HCEC 1CT (cell line): ENCODE measurements at regions not wholly inside any gene's neighbourhood (a gene's known extent, or its start where the extent isn't known, plus 50 kb on each side); places are given as distances from the start of the nearest gene placed in this dataset.

Source experiments
- DNase-seq: peaks from one replicate; pipeline ENCODE4 v3.0.0-alpha.2; 2017

GRCh38 chr2:216553482-216554240 lies 55.0 kb downstream of the RPL37A start:
- no peak for DNase-seq

DNA sequence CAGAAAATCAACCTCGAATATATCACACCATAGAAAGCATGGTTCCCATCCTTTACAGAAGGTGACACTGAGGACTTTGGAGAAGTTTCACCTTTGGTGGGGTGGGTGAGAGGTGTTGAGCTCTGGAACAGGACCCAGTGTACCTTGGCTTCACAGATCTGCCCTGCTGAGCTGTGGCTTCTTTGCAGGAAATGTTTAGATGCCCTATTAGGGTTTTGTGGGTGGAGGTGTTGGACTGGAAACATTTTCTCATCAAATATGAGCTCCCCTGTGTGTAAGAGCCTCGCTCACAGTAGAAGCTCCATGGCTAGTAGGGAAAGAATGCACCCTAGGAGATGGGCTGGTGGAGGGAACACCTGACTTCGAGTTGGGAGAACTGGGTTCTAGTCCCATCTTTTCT lies 55.6 kb downstream of the RPL37A start:
- no peak for DNase-seq

- DNase-seq: no peak
Observed at GRCh38 chr2:216554755-216555154, 56.1 kb downstream of the RPL37A start.

DNA sequence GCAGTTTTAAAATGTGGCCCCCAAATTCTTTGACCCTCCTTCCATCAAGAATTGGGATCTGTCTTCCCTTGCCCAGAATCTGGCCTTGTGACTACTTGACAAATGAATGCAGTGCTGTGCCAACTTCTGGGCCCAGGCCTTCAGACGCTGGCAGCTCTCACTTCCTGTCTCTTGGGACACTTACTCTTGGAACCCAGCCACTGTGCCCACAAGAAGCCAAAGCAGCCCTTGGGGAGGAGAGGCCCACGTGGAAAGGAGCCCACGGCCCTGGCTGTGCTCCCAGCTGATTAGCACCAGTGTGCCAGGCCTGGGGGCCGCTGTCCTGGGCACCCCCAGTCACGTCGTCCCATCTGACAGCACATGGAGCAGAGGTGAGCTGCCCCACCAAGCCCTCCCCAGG lies 56.6 kb downstream of the RPL37A start:
- DNase-seq: no peak

- DNase-seq: no peak
Observed at GRCh38 chr2:216556202-216556601, 57.6 kb downstream of the RPL37A start.

- no peak for DNase-seq
Observed at GRCh38 chr2:216557413-216557812, 58.8 kb downstream of the RPL37A start.

DNA sequence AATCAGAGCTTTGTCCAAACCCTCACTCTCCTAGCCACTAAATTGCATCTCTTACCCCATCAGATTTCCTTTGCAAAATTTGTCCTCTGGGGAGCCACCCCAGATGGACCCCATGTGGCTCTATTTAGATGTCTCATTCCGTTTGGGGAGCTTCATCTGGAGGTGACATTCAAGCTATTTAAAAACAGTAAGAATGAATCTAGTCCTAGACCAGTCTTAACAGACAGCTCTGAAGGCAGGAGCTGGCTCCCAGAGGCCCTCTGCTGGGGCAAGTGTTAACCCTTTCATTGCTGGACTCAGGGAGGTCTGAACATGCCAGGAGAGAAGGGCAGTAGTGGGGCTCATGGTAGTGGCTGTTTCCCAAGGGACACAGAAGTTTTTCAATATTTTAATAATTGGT lies 59.2 kb downstream of the RPL37A start:
- DNase-seq: no peak

- no peak for DNase-seq
Observed at GRCh38 chr2:216559625-216560156, 61.0 kb downstream of the RPL37A start.

DNA sequence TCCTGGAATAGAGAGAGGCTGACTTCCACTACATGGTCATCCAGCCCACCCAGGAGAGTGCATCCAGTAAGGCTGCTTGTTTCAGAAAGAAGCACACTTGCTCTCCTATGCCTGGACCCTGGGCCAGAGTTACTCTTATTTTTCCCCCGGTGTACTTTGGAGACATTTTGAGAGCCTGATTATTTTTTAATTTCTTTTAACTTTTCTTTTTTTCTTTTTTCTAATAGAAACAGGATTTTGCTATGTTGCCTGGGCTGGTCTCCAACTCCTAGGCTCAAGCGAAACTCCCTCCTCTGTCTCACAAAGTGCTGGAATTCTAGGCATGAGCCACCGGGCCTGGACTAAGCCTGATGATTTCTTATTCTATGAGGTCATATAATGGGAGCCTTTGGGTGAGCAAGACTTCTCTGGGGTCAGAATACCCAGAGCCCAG lies 62.2 kb downstream of the RPL37A start:
- no peak for DNase-seq

DNA sequence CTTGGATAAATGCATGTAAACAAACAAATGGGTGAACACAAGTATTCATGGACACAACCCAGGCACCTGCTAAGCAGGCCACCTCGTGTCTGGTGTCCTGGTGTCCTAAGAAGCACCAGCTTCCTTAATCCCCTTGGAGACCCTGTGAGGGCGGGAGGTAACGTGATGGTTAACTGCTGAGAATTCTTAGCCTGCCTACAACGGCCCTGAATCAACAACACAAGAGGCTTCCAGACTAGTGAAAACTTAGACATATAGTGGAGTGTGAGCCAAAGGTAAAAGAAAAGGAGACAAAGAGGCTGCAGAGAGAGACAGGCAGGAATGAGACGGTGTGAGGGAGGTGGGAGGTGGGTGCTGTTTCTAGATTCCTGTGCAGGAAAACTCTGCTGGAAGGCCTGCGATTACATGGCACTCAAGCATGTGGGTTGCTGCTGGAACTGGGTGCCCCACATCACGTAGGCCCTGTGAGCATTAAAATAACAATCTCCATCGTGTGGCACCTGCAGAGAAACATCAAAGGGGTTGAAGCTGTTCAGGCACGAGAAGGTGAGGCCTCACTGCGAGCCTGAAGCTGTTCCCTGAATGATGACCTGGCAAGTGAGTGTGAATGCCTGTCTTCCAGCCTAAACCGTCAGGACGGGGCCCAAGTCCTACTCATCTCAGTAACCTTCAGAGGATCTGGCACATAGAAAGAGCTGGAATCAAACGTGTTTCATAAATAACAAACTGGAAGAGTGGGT lies 64.2 kb downstream of the RPL37A start:
- DNase-seq: no peak

DNA sequence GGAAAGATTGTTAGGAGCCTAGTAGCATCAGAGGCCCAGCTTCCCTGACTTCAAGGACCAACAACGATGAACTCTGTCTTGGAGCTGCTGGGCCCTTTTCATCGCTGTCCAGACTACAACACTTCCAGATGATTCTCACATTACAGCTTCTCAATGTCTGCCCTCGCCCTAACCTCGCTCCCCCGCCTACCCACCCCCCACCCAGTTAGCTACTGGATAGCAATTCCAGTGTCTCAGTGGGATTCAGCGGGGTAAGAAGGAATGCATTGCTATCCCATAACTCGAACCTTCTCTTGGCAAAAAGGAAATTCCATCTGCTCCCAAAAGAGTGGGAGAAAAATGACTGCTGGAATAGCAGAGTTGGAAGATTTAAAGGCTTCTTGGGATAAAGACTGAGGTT lies 65.0 kb downstream of the RPL37A start:
- DNase-seq: no peak

DNA sequence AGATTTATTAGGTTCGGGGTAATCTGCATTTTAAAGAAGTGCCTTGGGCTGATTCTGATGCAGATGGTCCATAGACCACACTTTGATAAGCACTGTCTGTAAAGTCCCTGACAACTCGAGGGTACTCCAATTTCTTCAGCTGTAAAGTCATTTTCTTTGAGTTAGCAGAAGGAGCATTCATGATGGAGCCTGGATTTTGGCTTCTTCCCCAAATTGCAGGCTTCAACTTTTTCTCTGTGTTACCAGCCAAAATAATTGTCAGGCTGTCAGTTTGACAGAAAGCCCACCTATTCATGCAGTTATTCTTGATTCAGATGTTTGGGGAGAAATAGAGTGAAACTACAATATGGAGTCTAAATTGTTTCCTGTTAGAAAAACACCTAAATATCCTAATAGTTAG lies 66.0 kb downstream of the RPL37A start:
- no peak for DNase-seq

DNA sequence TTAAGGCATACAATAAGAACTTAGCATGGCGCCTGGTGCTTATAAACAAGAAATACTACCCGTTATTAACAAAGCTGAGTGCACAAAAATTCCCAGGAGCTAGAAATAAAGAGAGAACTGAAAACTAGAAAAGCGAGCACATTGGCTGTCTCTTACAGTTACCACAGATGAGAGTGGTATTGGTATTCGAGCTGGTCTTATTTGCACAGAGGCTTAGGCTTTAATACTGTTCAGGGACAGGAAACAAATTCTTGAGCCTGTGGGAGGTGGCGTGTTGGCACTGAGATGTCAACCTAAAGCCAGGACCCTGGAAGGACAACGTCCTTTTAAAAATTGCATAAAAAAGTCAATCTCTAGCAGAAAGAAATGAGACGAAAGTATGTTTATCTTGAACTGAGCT lies 67.3 kb upstream of the IGFBP2 start:
- DNase-seq: no peak

DNA sequence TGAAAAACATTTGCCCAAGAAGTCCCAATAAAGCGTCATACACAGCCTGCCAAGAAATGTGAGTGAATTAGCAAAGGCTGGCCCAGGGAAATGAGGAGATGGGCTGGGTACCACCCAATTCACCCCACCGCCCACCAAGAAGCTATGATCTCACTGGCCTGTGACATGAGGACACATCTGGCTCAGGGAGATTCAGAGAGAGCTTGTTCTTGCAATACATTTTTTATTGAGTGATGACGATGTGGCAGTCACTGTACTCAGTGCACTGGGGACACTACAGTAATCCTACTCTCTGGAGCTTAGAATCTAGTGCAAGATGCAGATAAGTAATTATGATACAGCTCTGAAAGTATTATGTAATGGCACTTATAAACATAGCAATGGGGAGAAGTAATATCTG lies 64.6 kb upstream of the IGFBP2 start:
- DNase-seq: no peak

GRCh38 chr2:216569765-216570164 lies 63.5 kb upstream of the IGFBP2 start:
- no peak for DNase-seq

DNA sequence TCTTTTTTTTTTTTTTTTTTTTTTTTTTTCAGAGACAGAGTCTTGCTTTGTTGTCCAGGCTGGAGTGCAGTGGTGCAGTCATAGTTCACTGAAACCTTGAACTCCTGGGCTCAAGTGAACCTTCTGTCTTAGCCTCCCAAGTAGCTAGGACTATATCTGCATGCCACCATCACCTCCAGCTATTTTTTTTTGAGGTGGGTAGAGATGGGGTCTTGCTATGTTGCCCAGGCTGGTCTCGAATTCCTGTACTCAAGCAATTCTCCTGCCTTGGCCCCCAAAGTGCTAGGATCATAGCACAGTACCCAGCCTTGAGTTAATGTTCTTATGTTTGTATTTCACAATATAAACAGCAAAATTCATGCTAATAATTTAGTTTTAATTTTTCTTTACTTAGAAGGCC lies 62.9 kb upstream of the IGFBP2 start:
- DNase-seq: no peak

DNA sequence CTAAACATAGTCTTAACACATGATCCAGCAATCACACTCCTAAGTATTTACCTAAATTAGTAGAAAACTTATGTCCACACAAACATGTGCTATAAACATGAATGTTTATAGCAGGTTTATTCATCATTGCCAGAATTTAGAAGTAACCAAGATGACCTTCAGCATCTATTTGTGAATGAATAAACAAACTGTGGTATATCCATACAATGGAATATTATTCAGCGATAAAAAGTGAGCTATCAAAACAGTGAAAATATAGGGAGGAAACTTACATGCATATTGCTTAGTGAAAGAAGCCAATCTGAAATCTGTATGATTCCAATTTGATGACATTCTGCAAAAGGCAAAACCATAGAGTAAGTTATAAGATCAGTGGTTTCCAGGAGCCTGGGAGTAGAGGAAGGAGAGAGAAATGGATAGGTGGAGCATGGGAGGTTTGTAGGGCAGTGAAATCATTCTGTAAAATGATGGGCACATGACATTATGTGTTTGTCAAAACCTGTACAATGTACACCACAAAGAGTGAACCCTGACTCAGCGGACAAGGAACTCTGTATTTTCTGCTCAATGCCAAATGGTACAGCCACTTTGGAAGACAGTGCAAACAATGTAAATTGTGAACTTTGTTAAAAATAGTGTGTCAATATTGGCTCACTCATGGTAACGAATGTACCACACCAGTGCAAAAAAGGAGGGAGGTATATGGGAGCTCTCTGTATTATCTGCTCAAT lies 61.9 kb upstream of the IGFBP2 start:
- no peak for DNase-seq

- DNase-seq: no peak
Observed at GRCh38 chr2:216571909-216572513, 61.2 kb upstream of the IGFBP2 start.

- no peak for DNase-seq
Observed at GRCh38 chr2:216572582-216573578, 60.3 kb upstream of the IGFBP2 start.

- DNase-seq: no peak
Observed at GRCh38 chr2:216574046-216574445, 59.2 kb upstream of the IGFBP2 start.

DNA sequence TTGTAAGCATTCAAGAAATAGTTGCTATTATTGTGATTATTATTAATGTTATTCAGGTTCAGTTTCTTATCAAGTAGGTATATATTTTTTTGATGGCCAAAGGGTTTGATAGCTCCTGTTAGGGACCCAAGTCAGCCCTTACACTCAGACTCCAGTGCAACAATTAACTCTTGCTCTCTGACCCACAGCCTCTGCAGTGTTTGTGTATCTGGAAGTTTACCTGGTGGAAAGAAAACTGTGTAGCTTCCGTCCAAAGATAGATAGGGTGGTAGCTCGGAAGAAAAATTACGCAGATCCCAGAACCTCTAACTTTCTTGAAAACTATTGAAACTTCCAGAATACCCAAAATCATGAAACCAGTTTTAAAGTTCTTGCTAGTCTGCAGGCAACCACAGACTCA lies 58.6 kb upstream of the IGFBP2 start:
- no peak for DNase-seq

- DNase-seq: no peak
Observed at GRCh38 chr2:216575465-216575864, 57.8 kb upstream of the IGFBP2 start.
